ENCODE measurements at regions not wholly inside any gene's neighbourhood (a gene's known extent, or its start where the extent isn't known, plus 50 kb on each side); places are given as distances from the start of the nearest gene placed in this dataset.

GRCh38 chr7:42494199-42494710 is 257.2 kb upstream of the GLI3 start:
- Histone ChIP-seq H3K9ac (ENCODE audit: low read length) (no peak overlapping the region), H4K20me1 (ENCODE audit: insufficient read depth, low read length) (no peaks in the 10 kb centered on the region), H2AFZ (ENCODE audit: low read depth, low read length) (no peak overlapping the region), H3K27me3 (ENCODE audit: insufficient read depth, low read length) (peaks cover 15% of the 10 kb centered on the region), H3K4me2 (ENCODE audit: low read length) (peak overlapping the region; percentile 84), H3K79me2 (ENCODE audit: insufficient read depth, low read length) (no peaks in the 10 kb centered on the region), H3K4me3 (ENCODE audit: insufficient read depth, low read depth, low read length) (peak overlapping the region; percentile 61), H3K4me1 (ENCODE audit: insufficient read depth, low read length) (peaks cover 11% of the 10 kb centered on the region), H3K9me3 (ENCODE audit: insufficient read depth, low read depth, low read length) (no peaks in the 10 kb centered on the region), H3K36me3 (ENCODE audit: insufficient read depth, low read length) (no peaks in the 10 kb centered on the region), H3K27ac (ENCODE audit: low read depth, low read length) (no peak overlapping the region)
- Mint-ChIP-seq H3K27me3 (ENCODE audit: low read depth, unreplicated experiment) (peaks cover 4% of the 10 kb centered on the region), H3K27ac (ENCODE audit: unreplicated experiment) (peak overlapping the region; percentile 93), H3K4me3 (ENCODE audit: unreplicated experiment) (peak overlapping the region; percentile 72), H3K36me3 (ENCODE audit: low read depth, unreplicated experiment) (no peaks in the 10 kb centered on the region), H3K4me1 (ENCODE audit: low read depth, unreplicated experiment) (peaks cover 23% of the 10 kb centered on the region), H3K9me3 (ENCODE audit: unreplicated experiment) (no peaks in the 10 kb centered on the region)
- FAIRE-seq (no peak), DNase-seq (ENCODE audit: low read depth) (no peak)
- no peak for TF ChIP-seq EZH2 (IDR thresholded peaks at IDR 0.05; ENCODE audit: insufficient read depth, low read length)
- no peak for TF ChIP-seq CTCF (IDR thresholded peaks at IDR 0.05; ENCODE audit: insufficient read depth, low read depth, low read length)

- Histone ChIP-seq H3K4me2 (ENCODE audit: low read length) (peak overlapping the region; percentile 84), H3K9ac (ENCODE audit: low read length) (peak overlapping the region; percentile 45), H3K4me1 (ENCODE audit: insufficient read depth, low read length) (peaks cover 11% of the 10 kb centered on the region), H3K9me3 (ENCODE audit: insufficient read depth, low read depth, low read length) (no peaks in the 10 kb centered on the region), H2AFZ (ENCODE audit: low read depth, low read length) (peak overlapping the region; percentile 31), H3K4me3 (ENCODE audit: insufficient read depth, low read depth, low read length) (peak overlapping the region; percentile 61), H3K36me3 (ENCODE audit: insufficient read depth, low read length) (no peaks in the 10 kb centered on the region), H3K79me2 (ENCODE audit: insufficient read depth, low read length) (no peaks in the 10 kb centered on the region), H3K27me3 (ENCODE audit: insufficient read depth, low read length) (peaks cover 15% of the 10 kb centered on the region), H3K27ac (ENCODE audit: low read depth, low read length) (no peak overlapping the region), H4K20me1 (ENCODE audit: insufficient read depth, low read length) (no peaks in the 10 kb centered on the region)
- Mint-ChIP-seq H3K4me1 (ENCODE audit: low read depth, unreplicated experiment) (peaks cover 23% of the 10 kb centered on the region), H3K36me3 (ENCODE audit: low read depth, unreplicated experiment) (no peaks in the 10 kb centered on the region), H3K27me3 (ENCODE audit: low read depth, unreplicated experiment) (peaks cover 4% of the 10 kb centered on the region), H3K27ac (ENCODE audit: unreplicated experiment) (peak overlapping the region; percentile 93), H3K9me3 (ENCODE audit: unreplicated experiment) (no peaks in the 10 kb centered on the region), H3K4me3 (ENCODE audit: unreplicated experiment) (peak overlapping the region; percentile 72)
- DNase-seq (ENCODE audit: low read depth) (peak; percentile 93), FAIRE-seq (peak; percentile 63)
- TF ChIP-seq EZH2 (IDR thresholded peaks at IDR 0.05; ENCODE audit: insufficient read depth, low read length) (no peak), CTCF (IDR thresholded peaks at IDR 0.05; ENCODE audit: insufficient read depth, low read depth, low read length) (no peak)
Observed at GRCh38 chr7:42493436-42494198, 256.6 kb upstream of the GLI3 start.

- Mint-ChIP-seq H3K27ac (ENCODE audit: unreplicated experiment) (peak overlapping the region; percentile 93), H3K9me3 (ENCODE audit: unreplicated experiment) (no peaks in the 10 kb centered on the region), H3K36me3 (ENCODE audit: low read depth, unreplicated experiment) (no peaks in the 10 kb centered on the region), H3K27me3 (ENCODE audit: low read depth, unreplicated experiment) (peaks cover 5% of the 10 kb centered on the region), H3K4me1 (ENCODE audit: low read depth, unreplicated experiment) (peaks cover 23% of the 10 kb centered on the region), H3K4me3 (ENCODE audit: unreplicated experiment) (peak overlapping the region; percentile 72)
- no peak for FAIRE-seq
- TF ChIP-seq CTCF (IDR thresholded peaks at IDR 0.05; ENCODE audit: insufficient read depth, low read depth, low read length) (no peak), EZH2 (IDR thresholded peaks at IDR 0.05; ENCODE audit: insufficient read depth, low read length) (no peak)
- no peaks in the 10 kb centered on the region for H3K36me3 ChIP-seq (ENCODE audit: insufficient read depth, low read length)
- no peaks in the 10 kb centered on the region for H3K9me3 ChIP-seq (ENCODE audit: insufficient read depth, low read depth, low read length)
- peak overlapping the region; percentile 45 for H3K9ac ChIP-seq (ENCODE audit: low read length)
- peak overlapping the region; percentile 61 for H3K4me3 ChIP-seq (ENCODE audit: insufficient read depth, low read depth, low read length)
- no peak for DNase-seq (ENCODE audit: low read depth)
- peaks cover 15% of the 10 kb centered on the region for H3K27me3 ChIP-seq (ENCODE audit: insufficient read depth, low read length)
- H3K79me2 ChIP-seq (ENCODE audit: insufficient read depth, low read length), result no peaks in the 10 kb centered on the region
- peaks cover 11% of the 10 kb centered on the region for H3K4me1 ChIP-seq (ENCODE audit: insufficient read depth, low read length)
- peak overlapping the region; percentile 84 for H3K4me2 ChIP-seq (ENCODE audit: low read length)
- H4K20me1 ChIP-seq (ENCODE audit: insufficient read depth, low read length), result no peaks in the 10 kb centered on the region
- H3K27ac ChIP-seq (ENCODE audit: low read depth, low read length), result no peak overlapping the region
- H2AFZ ChIP-seq (ENCODE audit: low read depth, low read length), result no peak overlapping the region
Observed at GRCh38 chr7:42492920-42493319, 255.9 kb upstream of the GLI3 start.

Measured in astrocyte (in vitro differentiated cells and primary cell).